Hippocampal formation (tissue), 2 donors: ENCODE measurements at regions not wholly inside any gene's neighbourhood (a gene's known extent, or its start where the extent isn't known, plus 50 kb on each side); places are given as distances from the start of the nearest gene placed in this dataset.

ENCODE experiments used
- DNase-seq, 2 donors: peaks; one replicate each; lab custom pipeline; 2025; lab: John Stamatoyannopoulos, UW

DNA sequence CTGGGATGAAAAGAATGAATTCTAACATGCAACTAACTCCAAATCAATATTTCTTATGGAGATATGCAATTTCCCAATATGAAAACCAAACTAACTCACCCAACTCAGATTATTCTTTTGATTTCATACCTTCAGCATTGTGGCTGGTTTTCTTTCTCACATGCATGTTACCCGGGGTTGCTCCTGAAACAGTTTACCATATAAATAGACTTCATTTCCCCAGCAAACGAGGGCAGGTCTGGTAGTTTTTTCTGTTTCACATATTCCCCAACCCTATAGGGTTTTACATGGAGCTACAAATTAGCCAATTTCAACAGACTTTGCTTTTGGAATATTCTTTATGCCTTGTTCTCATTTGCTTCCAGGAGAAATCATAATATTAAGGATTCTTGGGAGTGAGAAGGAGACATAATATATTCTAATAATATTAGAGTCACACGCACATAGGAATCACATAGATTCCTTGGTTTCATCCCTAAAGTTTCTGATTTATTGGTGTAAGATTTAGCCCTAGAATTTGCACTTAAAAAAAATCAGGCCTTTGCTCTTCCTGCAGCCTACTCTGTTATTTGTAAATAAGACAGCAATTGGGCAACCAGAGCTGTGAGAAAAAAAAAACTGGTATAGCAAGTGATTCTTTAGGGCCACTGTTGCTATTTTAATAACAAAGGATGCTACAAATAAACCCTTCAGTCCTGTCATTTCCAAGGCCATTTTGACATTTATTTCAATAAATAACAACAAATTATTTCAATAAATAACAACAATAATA, 60.3 kb upstream of the FAM20A start:
- DNase-seq: no peak

DNA sequence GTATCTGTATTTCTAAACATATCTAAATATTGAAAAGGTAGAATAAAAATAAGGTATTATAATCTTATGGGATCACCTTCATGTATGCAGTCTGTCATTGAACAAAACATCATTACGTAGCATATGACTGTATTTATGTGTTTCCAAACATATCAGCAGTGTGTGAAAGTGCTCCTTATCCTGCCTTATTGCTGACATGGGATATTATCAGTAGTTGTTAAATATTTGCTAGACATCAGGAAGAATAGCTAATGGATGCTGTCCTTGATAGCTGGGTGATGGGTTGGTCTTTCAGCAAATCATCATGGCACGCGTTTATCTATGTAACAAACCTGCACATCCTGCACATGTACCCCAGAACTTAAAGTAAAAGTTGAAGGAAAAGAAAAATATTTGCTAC, 59.1 kb upstream of the FAM20A start:
- DNase-seq: no peak

DNA sequence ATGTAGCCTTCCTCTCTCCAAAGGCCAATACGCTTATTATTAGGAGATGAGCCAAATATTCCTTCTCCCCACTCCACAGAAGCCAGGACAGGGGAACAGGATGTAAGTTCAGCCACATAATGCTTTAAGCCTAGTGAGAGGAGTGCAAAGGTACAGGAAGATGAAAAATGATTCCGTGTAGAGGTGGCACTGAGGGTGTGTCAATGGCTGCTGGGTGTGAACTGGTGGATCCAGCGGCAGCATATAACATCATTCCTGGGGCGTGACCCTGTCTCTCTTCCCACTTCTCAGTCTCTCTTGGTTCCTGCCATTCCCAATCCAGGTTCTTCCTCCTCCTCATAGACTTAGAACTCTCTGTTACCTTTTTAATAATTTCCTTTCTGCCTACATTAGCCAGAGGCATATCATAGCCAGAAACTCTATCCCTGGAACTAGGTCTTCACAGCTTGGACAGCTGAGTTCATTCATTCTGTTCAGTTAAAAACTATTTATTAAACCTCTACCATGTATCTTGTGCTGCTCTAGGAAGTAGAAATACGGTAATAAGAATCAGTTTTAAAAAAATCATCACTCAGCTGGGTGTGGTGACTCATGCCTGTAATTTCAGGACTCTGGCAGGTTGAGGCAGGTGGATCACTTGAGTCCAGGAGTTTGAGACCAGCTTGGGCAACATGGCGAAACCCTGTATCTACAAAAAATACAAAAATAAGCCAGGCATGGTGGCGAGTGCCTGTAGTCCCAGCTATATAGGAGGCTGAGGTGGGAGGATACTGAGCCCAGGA, 58.0 kb upstream of the FAM20A start:
- DNase-seq: no peak

DNA sequence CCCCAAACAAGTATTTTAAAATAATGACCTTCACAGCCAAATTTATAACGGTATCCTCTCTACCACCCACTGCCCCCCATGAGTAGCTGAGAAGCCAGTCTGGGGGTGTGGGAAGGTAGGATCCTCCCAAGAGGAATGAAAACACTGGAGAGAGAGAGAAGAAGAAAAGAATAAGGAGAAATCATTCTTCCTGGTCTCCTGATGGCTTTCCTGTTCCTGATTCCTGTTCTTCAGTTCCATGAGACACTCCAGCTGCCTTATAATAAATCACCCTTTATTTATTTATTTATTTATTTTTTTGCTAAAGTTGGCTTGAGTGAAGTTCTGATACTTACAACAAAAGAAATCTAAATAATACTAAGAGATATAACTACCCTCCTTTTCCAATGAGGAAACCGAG, 56.4 kb upstream of the FAM20A start:
- no peak for DNase-seq

DNA sequence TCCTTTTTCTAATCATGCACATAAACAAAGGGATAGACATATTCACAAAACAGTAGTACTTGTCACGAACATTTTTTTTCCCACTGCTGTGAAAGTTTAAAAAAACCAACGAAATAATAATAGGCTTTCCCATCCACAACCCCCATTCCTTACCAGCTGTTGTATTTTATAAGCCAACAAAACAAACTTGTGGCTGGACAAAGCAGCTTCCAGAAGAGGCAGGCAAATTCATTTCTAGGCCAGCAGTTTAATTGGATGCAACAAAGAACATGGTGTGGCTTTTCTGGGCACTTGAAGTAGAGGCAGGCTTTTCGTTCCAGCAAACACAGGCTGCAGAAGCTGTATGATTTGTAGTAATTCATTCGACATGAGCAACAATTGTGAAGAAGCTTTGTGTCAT, 56.0 kb upstream of the FAM20A start:
- DNase-seq: no peak

GRCh38 chr17:68656666-68657065, 55.5 kb upstream of the FAM20A start:
- no peak for DNase-seq
